NCI-H226 (cell line): ENCODE measurements at regions not wholly inside any gene's neighbourhood (a gene's known extent, or its start where the extent isn't known, plus 50 kb on each side); places are given as distances from the start of the nearest gene placed in this dataset.
"Not testable (repeated sequence)": the region's sequence is repeated elsewhere in the genome, so short reads cannot be mapped to it uniquely, and the experiment has no call there.

ENCODE experiments used
- DNase-seq: peaks from one replicate; pipeline ENCODE4 v3.0.0-alpha.2; 2015

DNA sequence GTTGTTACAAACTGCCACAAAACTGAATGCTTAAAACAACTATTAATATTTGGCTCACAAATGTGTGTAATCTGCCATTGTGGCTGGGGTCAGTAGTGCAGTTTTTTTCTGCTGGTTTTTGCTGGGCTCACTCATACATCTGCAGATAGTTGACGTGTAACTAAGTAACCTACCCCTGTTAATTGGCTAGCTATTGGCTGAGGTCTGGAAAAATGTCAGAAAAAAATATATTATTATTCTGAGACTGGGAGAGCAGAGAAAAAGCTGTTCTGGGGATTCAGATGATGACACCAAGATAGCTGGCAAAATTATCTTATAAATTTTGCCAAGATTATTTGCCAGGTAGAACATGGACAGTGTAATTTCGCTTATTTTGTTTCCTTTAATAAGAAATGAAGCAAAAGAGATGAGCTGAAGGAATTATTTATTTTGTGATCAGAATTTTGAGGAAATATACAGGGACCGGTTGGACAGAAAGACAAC lies 616.1 kb upstream of the ADAMTS5 start:
- DNase-seq: no peak

DNA sequence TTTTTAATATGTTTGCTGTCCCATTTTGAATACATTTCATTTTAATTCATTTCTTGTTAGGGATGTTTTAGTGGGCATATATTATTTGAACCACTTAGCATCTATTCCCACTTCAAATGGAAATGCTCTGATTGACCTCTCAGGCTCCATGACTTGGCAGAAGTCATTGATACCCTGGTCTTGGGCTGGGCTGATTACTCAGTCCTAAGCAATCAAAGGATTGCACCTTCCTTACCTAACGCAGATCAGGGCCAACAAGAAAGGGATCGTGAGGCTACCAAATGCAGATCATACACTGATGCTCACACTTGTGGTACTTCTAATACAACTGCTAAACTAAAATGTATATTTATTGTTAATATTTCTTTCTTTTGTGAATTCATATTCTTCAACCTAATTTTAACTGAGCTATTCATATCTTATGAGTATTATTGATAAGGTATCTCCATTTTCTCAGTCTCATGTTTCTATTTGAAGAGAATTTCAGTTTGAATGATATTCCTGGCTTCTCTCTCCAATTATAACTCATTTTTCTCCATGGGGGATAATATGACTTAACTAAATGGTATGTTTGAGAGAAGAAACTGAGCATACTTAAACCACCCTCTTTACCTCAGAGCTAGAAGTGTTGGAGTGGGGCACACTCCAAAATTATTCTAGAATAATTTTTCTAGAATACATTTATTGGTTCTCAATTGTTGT lies 615.5 kb upstream of the ADAMTS5 start:
- DNase-seq: no peak

DNA sequence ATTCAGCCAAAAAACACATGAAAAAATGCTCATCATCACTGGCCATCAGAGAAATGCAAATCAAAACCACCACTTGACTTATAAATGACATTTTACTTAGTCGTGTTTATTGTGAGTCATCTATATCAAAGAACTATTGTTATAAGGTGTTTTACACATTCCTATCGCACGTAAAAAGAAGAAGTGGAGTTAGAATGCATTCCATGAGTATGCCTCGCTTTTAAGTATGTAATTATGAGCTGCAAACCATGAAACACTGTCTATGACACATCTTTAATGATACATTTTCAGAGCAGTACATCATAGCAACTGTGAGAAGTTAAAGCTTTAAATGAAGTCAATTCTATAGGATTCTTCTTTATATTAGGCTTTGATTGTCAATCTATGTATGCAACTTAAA lies 614.3 kb upstream of the ADAMTS5 start:
- peak; percentile 72 for DNase-seq

GRCh38 chr21:27580276-27580675 lies 613.4 kb upstream of the ADAMTS5 start:
- DNase-seq: peak; percentile 48

DNA sequence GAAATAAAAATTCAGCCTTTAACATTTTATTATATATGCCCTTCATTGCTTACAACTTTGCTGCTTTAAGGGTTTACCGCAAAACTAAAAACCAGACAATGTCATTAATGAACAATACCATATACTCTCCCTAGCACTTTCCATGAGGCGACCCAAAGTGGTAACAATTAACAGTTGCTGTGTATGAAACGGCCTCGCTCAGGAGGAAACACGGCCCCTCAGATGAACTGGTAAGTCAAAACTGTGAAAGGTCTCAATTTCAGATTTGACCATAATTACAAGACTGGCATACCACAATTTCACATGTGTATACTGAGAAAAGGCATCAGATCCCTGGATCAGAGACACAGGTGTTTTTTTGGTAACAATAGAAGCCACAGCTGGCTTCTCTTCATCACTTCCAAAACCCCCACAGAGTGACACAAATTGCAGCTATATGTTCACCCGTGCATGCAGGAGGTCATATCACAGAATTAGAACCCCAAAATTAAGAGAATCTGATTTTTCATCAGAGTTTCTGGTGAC lies 611.9 kb upstream of the ADAMTS5 start:
- DNase-seq: no peak

DNA sequence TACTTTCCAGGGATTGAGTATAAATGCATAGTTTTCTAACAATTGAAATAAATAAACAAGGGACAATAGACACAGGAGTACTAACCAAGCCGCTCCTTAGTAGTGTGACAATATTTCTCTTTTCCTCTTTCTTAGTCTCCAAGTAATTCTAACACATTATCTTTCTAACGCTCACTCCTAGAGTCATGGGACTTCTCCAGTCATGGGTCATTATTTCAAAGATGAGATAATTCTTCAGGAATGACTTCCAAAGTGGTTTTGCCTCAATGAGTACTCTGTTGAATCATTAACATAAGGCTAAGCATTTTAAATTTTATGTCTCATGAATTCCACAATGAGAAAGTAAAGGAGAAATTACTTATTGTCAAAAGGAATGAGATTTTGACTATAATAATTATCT lies 605.8 kb upstream of the ADAMTS5 start:
- DNase-seq: peak; percentile 76

DNA sequence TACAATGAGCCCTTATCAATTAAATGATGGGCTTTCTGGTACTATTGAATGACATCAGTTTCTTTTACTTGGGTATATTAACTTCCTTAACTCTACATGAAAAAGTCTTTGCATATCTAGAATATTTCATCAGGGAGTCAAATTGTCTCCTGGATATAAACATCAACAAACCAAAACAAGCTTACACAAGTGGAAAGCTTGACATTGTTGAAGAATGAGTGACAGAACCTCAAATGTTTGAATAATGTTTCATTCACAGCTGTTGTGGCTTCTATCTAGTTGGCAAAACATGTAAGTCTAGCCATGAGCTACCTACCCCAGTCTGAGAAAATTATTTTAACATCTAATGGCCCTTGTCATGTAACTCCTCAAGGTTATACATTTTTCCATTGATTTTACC lies 604.8 kb upstream of the ADAMTS5 start:
- peak; percentile 86 for DNase-seq

DNA sequence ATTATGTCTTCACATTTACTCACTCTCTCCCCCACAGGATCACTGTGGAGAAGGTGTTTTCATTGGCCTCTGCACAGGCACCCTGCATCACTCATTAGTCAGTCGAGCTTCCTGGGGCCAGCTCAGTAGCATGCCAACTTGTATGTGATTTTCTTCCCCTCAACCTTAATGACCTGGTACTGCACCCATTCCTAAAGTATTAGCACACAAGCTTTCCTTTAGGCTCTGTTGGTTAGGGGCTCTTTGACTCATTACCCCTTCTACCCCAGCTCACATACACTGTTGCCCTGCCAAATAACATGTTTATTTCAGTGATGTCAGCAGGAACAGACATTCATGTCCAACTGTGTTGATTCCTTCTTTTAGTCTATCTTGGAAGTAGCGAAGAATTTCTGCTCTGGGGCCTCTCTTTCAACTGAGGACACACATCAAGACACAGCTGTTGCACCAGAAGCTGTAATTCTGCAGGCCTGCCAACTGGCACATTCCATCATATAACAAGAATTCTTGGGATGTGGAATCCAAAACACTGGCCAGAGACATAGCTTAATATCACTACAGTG lies 603.5 kb upstream of the ADAMTS5 start:
- DNase-seq: peak; percentile 97

DNA sequence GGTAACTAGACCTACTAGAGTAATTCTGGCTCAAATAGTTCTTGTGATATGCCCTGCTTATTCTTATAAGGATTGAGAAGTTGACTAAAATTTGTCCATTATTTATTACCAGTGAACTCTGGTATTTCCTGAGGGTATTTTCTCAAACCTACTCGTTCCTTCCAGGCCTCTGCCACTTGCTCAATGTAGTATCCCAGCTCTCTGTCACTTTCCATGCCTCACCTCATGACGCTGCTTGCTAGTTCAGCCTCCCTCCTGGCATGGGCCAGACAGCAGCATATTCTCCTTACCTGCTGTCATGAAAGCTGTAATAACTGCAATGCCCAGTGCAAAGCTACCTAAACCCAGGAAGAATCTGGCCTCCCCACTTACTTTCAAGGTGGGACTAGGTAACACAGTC lies 602.9 kb upstream of the ADAMTS5 start:
- DNase-seq: no peak

GRCh38 chr21:27569091-27569490 lies 602.2 kb upstream of the ADAMTS5 start:
- no peak for DNase-seq

DNA sequence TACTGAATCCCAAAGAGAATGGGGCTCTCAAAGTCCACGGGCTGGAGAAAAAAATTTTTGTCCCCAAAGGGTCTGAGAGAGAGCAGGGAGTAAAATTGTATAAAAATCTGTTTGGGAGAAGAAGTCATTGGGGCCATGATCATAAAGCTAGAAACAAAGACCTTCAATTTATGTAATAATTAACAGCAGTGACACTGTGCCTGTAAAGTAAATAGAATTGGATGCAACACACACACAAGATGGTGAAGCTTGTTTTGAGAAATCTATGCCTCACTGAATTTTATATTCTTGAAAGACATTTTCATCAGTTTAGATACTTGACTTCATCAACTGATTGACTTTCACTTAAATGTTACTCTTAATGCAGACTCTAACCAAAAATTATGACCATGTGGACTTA lies 600.5 kb upstream of the ADAMTS5 start:
- DNase-seq: no peak

DNA sequence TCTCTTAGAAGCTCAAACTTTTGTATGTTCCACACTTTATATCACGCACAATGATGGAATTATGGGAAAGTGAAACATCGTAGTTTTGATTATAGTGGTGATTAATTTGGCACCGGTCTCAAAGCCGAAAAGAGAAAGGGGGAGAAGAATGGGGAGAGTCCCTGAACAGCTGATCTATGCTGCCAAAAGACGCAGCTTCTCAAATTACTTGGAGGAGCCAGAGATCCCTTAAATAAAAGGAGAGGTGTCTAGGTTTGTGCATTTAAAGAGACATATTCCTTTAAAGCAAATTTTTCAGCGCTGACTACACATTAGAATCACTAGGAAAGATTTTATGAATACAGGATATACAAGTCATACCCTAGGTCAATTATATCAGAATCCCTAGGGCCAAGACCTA lies 599.6 kb upstream of the ADAMTS5 start:
- DNase-seq: no peak

DNA sequence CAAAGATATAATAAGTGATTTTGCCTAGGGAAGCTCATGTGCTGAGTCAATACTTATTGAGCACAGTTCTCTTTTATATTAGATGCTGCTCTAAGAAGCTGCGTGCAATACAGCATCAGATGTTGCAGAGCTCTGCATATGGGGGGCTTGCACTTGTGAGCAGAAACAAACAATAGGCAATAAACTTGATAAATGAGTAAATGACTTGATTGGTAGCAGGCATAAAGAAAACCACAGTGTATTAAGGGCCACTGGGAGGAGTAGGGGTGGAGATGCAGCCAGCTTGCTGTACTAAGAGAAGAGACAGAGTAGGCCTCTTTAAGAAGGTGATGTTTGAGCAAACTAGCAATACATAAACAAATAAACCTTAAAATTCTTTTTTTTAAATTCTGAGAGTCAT lies 598.5 kb upstream of the ADAMTS5 start:
- DNase-seq: no peak

GRCh38 chr21:27564684-27565301 lies 597.9 kb upstream of the ADAMTS5 start:
- peak; percentile 63 for DNase-seq

- no peak for DNase-seq
Observed at GRCh38 chr21:27562303-27562702, 595.4 kb upstream of the ADAMTS5 start.

- DNase-seq: no peak
Observed at GRCh38 chr21:27561116-27561515, 594.2 kb upstream of the ADAMTS5 start.

DNA sequence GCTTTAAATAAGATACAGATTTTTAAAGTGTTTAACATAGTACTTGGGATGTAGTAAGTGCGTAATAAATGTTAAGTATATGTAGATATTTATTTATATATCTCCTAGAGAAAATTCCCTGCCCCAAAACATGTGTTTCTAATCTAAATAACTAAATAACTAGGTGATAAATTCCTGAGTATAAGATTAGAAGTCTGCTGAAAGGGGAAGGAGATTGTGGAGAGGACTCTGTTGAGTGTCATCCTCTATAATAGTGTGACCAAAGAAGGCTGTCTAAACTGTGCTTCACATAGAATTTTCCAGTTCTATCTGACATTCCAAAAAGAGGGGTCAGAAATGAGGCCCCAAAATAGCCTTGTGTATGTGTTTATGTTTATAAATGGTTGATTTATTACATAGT lies 590.5 kb upstream of the ADAMTS5 start:
- no peak for DNase-seq

GRCh38 chr21:27555996-27556395 lies 589.1 kb upstream of the ADAMTS5 start:
- peak; percentile 17 for DNase-seq

DNA sequence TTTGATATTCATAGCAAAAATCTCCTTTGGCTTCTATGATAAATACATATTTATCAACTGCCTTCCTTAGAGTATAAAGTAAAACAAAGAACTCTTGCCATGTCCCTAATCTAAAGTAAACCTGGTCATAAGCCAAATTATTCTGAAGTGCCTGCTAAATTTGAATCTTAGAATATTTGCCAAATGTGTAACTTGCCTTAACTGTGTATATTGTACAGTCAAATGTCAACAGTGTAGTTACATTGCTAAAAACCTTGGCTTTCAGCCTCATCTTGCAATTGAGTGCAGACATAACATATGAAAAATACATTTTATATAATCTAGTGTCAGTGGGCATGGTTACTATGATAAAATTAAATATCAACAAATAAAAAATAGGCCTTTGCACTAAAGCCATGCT lies 583.4 kb upstream of the ADAMTS5 start:
- no peak for DNase-seq

DNA sequence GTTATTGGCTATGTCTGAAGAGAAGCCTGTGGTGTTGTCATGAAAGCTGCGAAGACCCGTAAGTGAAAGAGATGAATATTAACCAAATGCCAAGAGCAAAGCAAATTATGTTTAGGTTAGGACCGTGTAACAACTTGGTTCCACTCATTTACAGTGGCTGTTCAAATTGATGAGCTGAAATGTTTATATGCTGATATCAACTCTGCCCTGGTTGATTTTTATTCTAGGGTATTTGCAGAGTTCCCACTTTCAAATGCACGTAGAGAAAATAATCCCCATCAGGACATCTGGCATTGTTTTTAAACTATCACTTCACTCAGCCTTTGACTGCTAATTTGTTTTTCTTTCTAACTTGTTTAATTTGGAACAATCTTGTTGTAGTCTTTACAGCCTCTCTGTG lies 581.6 kb upstream of the ADAMTS5 start:
- DNase-seq: no peak

DNA sequence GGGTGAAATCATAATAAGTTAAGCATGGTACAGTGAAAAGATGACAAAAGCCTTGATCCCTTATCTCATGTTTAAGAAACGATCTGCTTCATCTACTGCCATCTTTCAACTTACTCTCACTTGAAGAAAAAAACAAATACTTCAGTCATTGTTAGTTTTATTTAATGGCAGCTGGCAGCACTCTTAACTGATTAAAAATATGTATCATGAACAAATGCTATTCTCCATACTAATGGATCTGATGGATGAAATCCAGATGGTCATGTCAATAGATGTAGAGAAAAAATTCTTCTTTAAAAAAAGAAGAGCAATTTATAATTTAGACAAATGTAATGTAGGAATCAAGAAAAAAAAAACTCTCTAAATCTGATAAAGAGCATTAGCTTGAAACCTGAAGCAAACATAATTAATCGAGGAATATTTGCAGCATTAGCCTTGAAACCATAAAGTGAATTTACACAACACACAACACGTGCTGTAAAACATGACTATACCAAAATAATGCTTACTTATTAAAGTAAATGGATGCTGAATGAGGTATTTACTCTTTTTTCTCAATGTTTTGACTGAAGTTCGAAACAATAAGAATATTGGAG lies 579.0 kb upstream of the ADAMTS5 start:
- DNase-seq: no peak

DNA sequence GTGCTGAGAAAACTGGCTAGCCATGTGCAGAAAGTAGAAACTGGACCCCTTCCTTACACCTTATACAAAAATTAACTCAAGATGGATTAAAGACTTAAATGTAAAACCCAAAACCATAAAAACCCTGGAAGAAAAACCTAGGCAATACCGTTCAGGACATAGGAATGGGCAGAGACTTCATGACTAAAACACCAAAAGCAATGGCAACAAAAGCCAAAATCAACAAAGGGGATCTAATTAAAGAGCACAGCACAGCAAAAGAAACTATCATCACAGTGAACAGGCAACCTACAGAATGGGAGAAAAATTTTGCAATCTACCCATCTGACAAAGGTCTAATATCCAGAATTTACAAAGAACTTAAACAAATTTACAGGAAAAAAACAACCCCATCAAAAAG lies 575.2 kb upstream of the ADAMTS5 start:
- not testable (repeated sequence) for DNase-seq

DNA sequence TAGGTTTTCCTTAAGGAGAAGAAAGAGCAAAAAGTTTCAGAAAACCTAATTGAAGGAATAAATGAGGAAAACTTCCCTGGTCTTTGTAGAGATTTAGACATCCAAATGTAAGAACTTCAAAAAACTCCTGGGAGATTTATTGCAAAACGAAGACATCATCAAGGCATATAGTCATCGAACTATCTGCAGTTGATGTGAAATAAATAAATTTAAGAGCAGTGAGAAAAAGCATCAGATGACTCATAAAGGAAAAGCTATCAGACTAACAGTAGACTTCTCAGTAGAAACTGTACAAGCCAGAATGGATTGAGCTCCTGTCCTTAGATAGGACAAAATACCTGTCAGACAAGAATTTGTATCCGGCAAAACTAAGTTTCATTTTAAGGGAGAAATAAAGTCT lies 569.4 kb upstream of the ADAMTS5 start:
- peak; percentile 57 for DNase-seq

DNA sequence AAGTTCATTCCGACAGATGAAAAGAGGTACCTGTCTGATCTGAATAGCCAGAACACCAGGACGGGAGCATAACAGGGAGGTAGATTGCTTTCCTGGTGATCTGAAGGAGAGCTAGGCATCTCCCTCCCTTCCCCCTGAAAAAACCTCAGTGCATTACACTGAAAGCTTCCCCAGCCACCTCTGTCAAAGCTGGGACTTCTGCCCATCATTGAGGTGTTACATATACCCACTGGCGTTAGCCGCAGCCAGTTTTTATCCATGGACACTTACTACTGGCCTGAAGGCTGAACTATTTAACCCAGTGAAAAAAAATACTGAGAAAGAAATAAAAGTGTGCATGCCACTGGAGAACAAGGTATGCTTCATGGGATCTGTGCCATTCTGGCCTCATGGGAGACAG lies 568.3 kb upstream of the ADAMTS5 start:
- DNase-seq: no peak
